ENCODE measurements at regions not wholly inside any gene's neighbourhood (a gene's known extent, or its start where the extent isn't known, plus 50 kb on each side); places are given as distances from the start of the nearest gene placed in this dataset.
"Not testable (repeated sequence)": the region's sequence is repeated elsewhere in the genome, so short reads cannot be mapped to it uniquely, and the experiment has no call there.

- no peak for DNase-seq
Measured at GRCh38 chr1:58183286-58183685, 363.2 kb downstream of the OMA1 start.

- no peak for DNase-seq
Measured at GRCh38 chr1:58180537-58180936, 366.0 kb downstream of the OMA1 start.

GRCh38 chr1:58169160-58169559, 377.4 kb downstream of the OMA1 start:
- DNase-seq = not testable (repeated sequence)

GRCh38 chr1:58167131-58167530, 379.4 kb downstream of the OMA1 start:
- DNase-seq = not testable (repeated sequence)

- DNase-seq = no peak
Measured at GRCh38 chr1:58166417-58166816, 380.1 kb downstream of the OMA1 start.

- DNase-seq = no peak
Measured at GRCh38 chr1:58165073-58165472, 381.5 kb downstream of the OMA1 start.

- peak; percentile 45 for DNase-seq
Measured at GRCh38 chr1:58162952-58163550, 383.5 kb downstream of the OMA1 start.

GRCh38 chr1:58159434-58159830, 387.1 kb downstream of the OMA1 start:
- no peak for DNase-seq

GRCh38 chr1:58158506-58159433, 387.8 kb downstream of the OMA1 start:
- DNase-seq = no peak

- no peak for DNase-seq
Measured at GRCh38 chr1:58158016-58158415, 388.5 kb downstream of the OMA1 start.

- DNase-seq = no peak
Measured at GRCh38 chr1:58157256-58157655, 389.3 kb downstream of the OMA1 start.

- DNase-seq = no peak
Measured at GRCh38 chr1:58156831-58157230, 389.7 kb downstream of the OMA1 start.

GRCh38 chr1:58156124-58156468, 390.4 kb downstream of the OMA1 start:
- DNase-seq = no peak

GRCh38 chr1:58155418-58156123, 391.0 kb downstream of the OMA1 start:
- no peak for DNase-seq

- DNase-seq = no peak
Measured at GRCh38 chr1:58154256-58154655, 392.3 kb downstream of the OMA1 start.

- no peak for DNase-seq
Measured at GRCh38 chr1:58152697-58153096, 393.8 kb downstream of the OMA1 start.

GRCh38 chr1:58149271-58149812, 397.2 kb downstream of the OMA1 start:
- DNase-seq = no peak

GRCh38 chr1:58144698-58145270, 401.7 kb downstream of the OMA1 start:
- DNase-seq = no peak

GRCh38 chr1:58143972-58144697, 402.4 kb downstream of the OMA1 start:
- peak; percentile 5 for DNase-seq

- no peak for DNase-seq
Measured at GRCh38 chr1:58136387-58136786, 410.1 kb downstream of the OMA1 start.

GRCh38 chr1:58135821-58136321, 410.7 kb downstream of the OMA1 start:
- no peak for DNase-seq

- DNase-seq = no peak
Measured at GRCh38 chr1:58133562-58133961, 413.0 kb downstream of the OMA1 start.
